ENCODE measurements at regions not wholly inside any gene's neighbourhood (a gene's known extent, or its start where the extent isn't known, plus 50 kb on each side); places are given as distances from the start of the nearest gene placed in this dataset.

DNA sequence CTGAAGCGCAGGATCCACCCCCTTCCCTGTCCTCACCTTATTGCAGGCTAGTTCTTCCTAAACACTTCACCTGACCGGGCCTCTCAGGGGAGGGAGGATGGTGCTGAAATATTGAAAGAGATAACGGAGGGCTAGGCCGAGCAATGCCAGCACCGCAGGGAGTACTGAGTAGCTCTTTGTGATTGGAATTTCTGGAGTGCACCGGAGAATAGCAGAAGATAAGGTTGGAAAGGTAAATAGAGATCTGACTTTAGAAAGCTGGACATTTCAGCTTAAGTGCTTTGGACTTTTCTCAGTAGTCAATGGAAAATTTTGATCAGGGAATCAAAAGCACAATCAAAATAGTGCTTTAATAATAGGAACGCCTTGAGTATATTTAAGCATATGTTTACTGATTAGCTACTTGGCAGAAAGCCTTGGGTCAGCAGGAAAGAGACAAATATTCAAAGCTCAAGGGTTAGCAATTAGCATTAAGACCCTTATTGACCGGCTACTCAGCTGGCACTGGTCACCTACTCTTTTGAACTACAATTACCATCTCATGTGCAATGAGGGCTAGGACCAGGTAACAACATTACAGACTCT is 142.9 kb upstream of the NDUFV2 start:
- Mint-ChIP-seq H3K9me3 (no peaks in the 10 kb centered on the region), H3K27me3 (no peaks in the 10 kb centered on the region), H3K4me1 (ENCODE audit: unreplicated experiment) (peaks cover 17% of the 10 kb centered on the region), H3K36me3 (no peaks in the 10 kb centered on the region), H3K27ac (no peak overlapping the region), H3K4me3 (no peak overlapping the region)
- no peak for DNase-seq (ENCODE audit: extremely low spot score, unreplicated experiment)
- TF ChIP-seq, protein P1, sequence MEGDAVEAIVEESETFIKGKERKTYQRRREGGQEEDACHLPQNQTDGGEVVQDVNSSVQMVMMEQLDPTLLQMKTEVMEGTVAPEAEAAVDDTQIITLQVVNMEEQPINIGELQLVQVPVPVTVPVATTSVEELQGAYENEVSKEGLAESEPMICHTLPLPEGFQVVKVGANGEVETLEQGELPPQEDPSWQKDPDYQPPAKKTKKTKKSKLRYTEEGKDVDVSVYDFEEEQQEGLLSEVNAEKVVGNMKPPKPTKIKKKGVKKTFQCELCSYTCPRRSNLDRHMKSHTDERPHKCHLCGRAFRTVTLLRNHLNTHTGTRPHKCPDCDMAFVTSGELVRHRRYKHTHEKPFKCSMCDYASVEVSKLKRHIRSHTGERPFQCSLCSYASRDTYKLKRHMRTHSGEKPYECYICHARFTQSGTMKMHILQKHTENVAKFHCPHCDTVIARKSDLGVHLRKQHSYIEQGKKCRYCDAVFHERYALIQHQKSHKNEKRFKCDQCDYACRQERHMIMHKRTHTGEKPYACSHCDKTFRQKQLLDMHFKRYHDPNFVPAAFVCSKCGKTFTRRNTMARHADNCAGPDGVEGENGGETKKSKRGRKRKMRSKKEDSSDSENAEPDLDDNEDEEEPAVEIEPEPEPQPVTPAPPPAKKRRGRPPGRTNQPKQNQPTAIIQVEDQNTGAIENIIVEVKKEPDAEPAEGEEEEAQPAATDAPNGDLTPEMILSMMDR (conservative IDR thresholded peaks at IDR 0.05) = no peak

DNA sequence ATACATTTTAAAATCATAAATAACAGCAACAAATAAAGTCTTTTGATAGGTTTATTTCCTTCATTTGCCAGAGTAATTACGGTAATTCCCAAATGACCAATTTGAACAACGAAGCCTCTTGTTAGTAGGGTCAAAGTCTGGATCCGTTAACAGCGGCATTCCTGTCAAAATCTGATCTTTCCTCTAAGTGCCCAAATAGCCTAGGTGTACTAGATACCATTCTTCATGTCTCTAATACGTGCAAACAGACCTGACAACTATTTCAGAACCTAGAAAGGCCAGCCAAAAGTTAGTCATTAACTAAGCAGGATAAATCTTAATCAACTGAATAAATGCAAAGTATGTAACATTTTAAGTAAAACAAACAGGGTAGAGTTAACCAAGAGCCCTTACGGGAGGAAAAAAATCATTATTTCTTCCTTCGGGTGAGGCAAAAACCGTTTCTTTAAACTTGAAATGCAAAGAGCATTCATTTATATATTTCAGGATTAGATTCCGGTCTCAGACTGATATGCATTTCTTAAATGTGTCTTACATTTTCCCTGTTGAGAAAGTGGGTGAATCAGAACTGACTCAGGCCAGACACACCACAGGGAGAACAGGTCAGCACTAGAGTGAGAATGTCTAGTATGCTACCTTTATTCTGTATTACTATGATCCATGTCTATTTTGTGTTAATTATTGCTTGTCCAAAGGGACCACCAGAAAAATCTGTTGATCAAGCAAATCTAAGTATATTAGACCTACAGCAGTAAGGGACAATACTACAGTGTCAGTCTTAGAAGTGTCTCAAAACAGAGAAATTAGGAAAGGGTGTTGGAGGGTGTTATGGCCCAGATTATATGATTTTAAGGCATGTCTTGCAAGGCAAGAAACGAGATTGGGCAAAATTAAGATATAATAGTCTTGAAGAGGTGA is 141.5 kb upstream of the NDUFV2 start:
- Mint-ChIP-seq H3K27me3 (no peaks in the 10 kb centered on the region), H3K4me3 (no peak overlapping the region), H3K9me3 (no peaks in the 10 kb centered on the region), H3K27ac (no peak overlapping the region), H3K36me3 (no peaks in the 10 kb centered on the region), H3K4me1 (ENCODE audit: unreplicated experiment) (peaks cover 17% of the 10 kb centered on the region)
- TF ChIP-seq, protein P1 (conservative IDR thresholded peaks at IDR 0.05) = no peak
- no peak for DNase-seq (ENCODE audit: extremely low spot score, unreplicated experiment)

DNA sequence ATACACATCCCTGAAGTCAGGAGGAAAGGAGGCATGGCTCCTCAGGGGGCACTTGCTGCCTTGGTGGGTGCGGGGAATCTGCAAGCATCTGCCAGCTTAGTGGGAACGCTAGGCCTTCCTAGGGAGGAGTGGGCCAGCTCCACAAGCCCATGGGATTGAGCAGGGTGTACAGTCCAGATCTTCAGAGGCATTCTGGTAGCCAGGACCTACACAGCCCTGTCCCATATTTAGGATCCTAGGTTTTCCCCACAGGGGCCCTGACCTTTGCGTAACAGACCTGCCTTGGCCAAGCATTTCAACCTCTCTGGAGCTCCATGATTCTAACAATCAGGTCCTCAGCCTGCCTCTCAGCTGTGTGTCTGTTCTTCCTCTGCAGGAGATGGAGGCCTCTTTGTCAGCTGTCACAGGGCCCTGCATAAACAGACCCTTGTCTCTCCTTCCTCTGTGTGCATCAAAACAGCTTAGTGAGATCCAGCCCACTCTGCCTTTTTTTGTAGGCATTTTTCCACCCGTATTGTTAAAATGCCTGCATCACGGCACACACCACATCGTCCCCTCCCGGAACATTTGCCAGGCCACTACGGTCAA is 140.2 kb upstream of the NDUFV2 start:
- TF ChIP-seq, protein P1 (conservative IDR thresholded peaks at IDR 0.05) = no peak
- Mint-ChIP-seq H3K4me3 (no peak overlapping the region), H3K27ac (no peak overlapping the region), H3K36me3 (no peaks in the 10 kb centered on the region), H3K27me3 (no peaks in the 10 kb centered on the region), H3K9me3 (no peaks in the 10 kb centered on the region), H3K4me1 (ENCODE audit: unreplicated experiment) (peaks cover 13% of the 10 kb centered on the region)
- no peak for DNase-seq (ENCODE audit: extremely low spot score, unreplicated experiment)

DNA sequence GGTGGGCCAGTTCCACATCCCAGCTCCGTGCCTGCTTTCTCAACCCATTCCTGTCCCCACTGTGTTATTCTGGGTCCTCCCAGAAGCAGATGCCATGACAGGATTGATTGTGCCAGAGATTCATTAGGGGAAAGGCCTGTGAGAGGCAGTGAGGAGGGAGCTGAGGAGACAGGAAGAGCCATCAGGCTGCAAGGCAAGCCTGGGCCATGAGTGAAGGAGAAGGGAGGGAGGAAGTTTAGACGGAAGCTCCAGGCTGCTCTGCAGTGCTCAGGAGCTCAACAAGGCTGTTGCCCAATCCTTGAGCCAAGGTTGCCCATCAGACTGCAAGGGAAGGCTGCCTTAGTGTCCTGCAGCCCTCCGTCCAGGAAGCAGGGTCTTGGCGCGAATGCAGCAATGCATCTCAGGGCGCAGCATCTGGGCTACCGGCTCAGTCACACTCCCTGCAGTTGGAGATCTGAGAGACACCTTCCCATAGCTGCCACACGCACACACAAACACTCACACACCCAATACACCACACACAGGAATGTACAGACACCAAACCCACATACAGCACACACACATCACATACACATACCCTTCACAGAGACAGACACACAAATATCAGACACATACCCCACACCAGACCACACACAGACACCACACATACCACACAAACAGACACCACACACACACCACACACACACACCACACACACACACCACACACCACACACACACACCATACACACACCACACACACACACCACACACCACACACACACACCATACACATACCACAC is 139.5 kb upstream of the NDUFV2 start:
- Mint-ChIP-seq H3K36me3 (no peaks in the 10 kb centered on the region), H3K27me3 (no peaks in the 10 kb centered on the region), H3K9me3 (no peaks in the 10 kb centered on the region), H3K4me3 (no peak overlapping the region), H3K4me1 (ENCODE audit: unreplicated experiment) (peaks cover 13% of the 10 kb centered on the region), H3K27ac (no peak overlapping the region)
- DNase-seq (ENCODE audit: extremely low spot score, unreplicated experiment) = no peak
- TF ChIP-seq, protein P1 (conservative IDR thresholded peaks at IDR 0.05) = no peak

DNA sequence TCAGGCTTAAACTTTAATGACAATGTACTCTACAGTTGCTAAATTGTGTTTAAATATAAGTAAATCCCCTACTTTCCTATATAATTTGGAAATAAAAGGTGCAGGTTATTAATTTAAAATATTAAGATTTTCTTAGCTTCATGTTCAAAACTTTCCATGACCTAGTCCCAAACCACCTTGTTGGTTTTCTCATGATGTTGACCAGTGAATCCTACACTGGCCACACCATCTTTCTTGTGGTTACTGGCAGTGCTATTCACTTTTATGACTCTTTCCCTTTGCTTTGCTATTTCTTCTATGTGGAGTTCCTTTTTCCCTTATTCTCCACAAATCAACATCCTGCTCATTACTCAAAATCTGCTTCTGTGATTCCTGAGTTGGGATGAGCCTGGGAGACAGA is 138.6 kb upstream of the NDUFV2 start:
- H3K27ac Mint-ChIP-seq = no peak overlapping the region
- H3K4me1 Mint-ChIP-seq (ENCODE audit: unreplicated experiment) = peaks cover 13% of the 10 kb centered on the region
- TF ChIP-seq, protein P1 (conservative IDR thresholded peaks at IDR 0.05) = no peak
- H3K9me3 Mint-ChIP-seq = no peaks in the 10 kb centered on the region
- H3K4me3 Mint-ChIP-seq = no peak overlapping the region
- DNase-seq (ENCODE audit: extremely low spot score, unreplicated experiment) = no peak
- no peaks in the 10 kb centered on the region for H3K27me3 Mint-ChIP-seq
- H3K36me3 Mint-ChIP-seq = no peaks in the 10 kb centered on the region
